BJ (cell line): ENCODE measurements at regions not wholly inside any gene's neighbourhood (a gene's known extent, or its start where the extent isn't known, plus 50 kb on each side); places are given as distances from the start of the nearest gene placed in this dataset.

Experiments
- CTCF ChIA-PET: fragments of 350-600 bp; formaldehyde crosslinking; extraction: SDS; loops from one replicate; lab custom pipeline; 2021; ENCODE audit warnings: antibody characterized with exemption, inconsistent platforms; lab: Yijun Ruan, JAX
- POLR2A ChIA-PET: fragments of 300-600 bp; sonication (Branson Sonifier 250); formaldehyde crosslinking; extraction: SDS; loops from one replicate; lab custom pipeline; 2021; ENCODE audit warnings: antibody characterized with exemption; lab: Charles Lee
- DNase-seq: peaks from one replicate; pipeline ENCODE4 v3.0.0-alpha.2; 2011; ENCODE audit warnings: low read depth
- H3K27me3 ChIP-seq: 2 replicates; pipeline ENCODE4 v1.6.0; 2011; ENCODE audit warnings: low read length; ENCODE audit not compliant: control insufficient read depth, insufficient read depth
- H3K36me3 ChIP-seq: 2 replicates; pipeline ENCODE4 v1.5.1; 2011; ENCODE audit warnings: low read length; ENCODE audit not compliant: control insufficient read depth, insufficient read depth
- H3K4me3 ChIP-seq: 2 replicates; pipeline ENCODE4 v1.5.1; 2011; ENCODE audit warnings: low read depth, mild to moderate bottlenecking, control low read depth, low read length
- CTCF ChIP-seq: IDR thresholded peaks from 2 replicates; pipeline ENCODE4 v1.5.1; 2011; ENCODE audit warnings: low read depth, mild to moderate bottlenecking, control low read depth, inconsistent platforms, low read length, moderate library complexity; ENCODE audit not compliant: insufficient read depth

- TF ChIP-seq CTCF, result no peak
- Histone ChIP-seq H3K27me3 (peaks cover 3% of the 10 kb centered on the region), H3K4me3 (no peak overlapping the region), H3K36me3 (no peaks in the 10 kb centered on the region)
- POLR2A ChIA-PET, result no interaction called here
- no peak for DNase-seq
- CTCF ChIA-PET, result no interaction called here
Observed at GRCh38 chr1:229107304-229107815, 163.6 kb upstream of the RAB4A start.

GRCh38 chr1:229107972-229108371 is 162.9 kb upstream of the RAB4A start:
- CTCF ChIA-PET, result no interaction called here

GRCh38 chr1:229108598-229109201 is 162.2 kb upstream of the RAB4A start:
- no peak for DNase-seq
- ChIA-PET POLR2A (no interaction called here), CTCF (no interaction called here)
- H3K4me3 ChIP-seq, result no peak overlapping the region
- H3K36me3 ChIP-seq, result no peaks in the 10 kb centered on the region
- TF ChIP-seq CTCF, result no peak
- peaks cover 3% of the 10 kb centered on the region for H3K27me3 ChIP-seq

More at GRCh38 chr1:229107972-229108371, 162.9 kb upstream of the RAB4A start:
- no peak for TF ChIP-seq CTCF
- Histone ChIP-seq H3K36me3 (no peaks in the 10 kb centered on the region), H3K27me3 (peaks cover 3% of the 10 kb centered on the region), H3K4me3 (no peak overlapping the region)
- no peak for DNase-seq
- POLR2A ChIA-PET, result no interaction called here

- CTCF ChIA-PET, result interaction anchor here (0.6 kb wide), 1 partner anchor 119 kb away, joined by 3 read pairs; no protein-coding TSS in a partner anchor
- TF ChIP-seq CTCF, result no peak
- Histone ChIP-seq H3K36me3 (no peaks in the 10 kb centered on the region), H3K27me3 (peaks cover 3% of the 10 kb centered on the region), H3K4me3 (no peak overlapping the region)
- DNase-seq, result no peak
- POLR2A ChIA-PET, result no interaction called here
Observed at GRCh38 chr1:229109320-229109761, 161.6 kb upstream of the RAB4A start.

DNA sequence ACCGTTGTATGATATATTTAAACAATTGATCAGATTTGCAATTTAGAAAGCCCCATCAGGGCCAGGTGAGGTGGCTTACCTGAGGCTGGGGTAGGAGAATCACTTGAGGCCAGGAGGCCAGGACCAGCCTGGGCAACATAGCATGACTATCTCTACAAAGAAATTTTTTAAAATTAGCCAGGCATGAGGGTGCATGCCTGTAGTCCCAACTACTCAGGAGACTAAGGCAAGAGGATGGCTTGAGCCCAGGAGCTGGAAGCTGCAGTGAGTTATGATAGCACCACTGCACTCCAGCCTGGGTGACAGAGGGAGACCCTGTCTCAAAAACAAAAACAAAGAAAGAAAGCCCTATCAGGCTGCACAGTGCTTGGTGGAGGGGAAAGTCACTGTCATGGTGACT is 159.9 kb upstream of the RAB4A start:
- H3K27me3 ChIP-seq, result no peaks in the 10 kb centered on the region; the same call in 1 of the 2 replicates
- POLR2A ChIA-PET, result no interaction called here
- H3K36me3 ChIP-seq, result no peaks in the 10 kb centered on the region
- no peak for DNase-seq
- TF ChIP-seq CTCF, result no peak
- CTCF ChIA-PET, result no interaction called here
- no peak overlapping the region for H3K4me3 ChIP-seq
